SW 1271 (cell line): ENCODE measurements at regions not wholly inside any gene's neighbourhood (a gene's known extent, or its start where the extent isn't known, plus 50 kb on each side); places are given as distances from the start of the nearest gene placed in this dataset.

Experiments
- DNase-seq, 2 experiments: peaks; one replicate each; lab custom pipeline; 2025; lab: John Stamatoyannopoulos, UW

DNA sequence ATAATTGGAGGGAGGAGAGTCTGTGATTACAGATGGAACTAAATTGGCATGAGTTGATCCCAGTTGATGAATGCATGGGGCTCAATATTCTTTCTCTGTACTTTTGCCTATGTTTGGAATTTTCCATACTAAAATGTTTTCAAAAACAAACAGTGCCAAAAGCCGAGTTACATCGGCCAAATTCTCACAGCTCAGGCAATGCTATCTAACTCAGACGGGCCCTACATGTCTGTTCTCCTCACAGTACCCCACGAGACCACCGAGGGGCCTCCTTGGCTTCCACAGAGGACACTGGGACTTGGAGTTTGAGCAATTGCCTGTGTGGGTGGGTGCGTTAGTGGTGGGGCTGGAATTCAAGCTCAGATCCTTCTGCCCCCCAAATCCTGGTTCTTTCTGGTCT, 413.2 kb downstream of the CDH26 start:
- no peak for DNase-seq

DNA sequence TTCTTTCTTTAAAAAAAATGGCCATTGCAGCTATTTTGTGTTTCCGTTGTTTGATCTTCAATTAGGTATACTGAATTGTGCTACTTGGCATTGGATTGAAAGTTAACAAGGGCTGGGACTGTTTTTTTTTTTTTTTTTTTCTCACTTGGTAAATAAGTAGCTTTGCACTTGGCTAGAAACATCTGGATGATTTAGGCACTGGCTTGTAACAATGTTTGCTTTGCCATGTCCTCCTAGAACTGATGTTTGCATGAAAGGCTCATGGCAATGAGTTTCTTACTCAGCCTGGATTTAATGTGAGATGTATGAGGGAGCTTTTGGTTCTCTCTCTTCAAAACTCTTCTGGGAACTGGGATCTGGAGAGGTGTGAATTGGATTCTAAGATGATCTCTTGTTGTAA, 414.1 kb downstream of the CDH26 start:
- DNase-seq = no peak

DNA sequence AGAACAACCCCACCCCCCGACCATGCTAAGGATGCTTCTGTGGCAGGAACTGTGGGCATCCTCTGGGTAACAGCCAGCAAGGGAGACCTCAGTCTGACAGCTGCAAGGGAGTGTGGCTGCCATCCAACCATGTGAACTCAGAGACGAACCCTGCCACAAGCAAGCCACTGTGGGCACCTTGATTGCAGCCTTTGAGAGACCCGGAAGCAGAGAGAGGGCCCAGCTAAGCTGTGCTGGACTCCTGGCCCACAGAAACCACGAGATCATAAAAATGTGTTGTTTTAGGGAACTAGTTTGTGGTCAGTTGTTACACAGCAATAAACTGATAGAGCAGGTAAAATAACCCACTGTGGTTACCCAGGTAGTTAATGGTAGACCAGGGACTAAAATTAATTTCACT, 414.6 kb downstream of the CDH26 start:
- DNase-seq = no peak

DNA sequence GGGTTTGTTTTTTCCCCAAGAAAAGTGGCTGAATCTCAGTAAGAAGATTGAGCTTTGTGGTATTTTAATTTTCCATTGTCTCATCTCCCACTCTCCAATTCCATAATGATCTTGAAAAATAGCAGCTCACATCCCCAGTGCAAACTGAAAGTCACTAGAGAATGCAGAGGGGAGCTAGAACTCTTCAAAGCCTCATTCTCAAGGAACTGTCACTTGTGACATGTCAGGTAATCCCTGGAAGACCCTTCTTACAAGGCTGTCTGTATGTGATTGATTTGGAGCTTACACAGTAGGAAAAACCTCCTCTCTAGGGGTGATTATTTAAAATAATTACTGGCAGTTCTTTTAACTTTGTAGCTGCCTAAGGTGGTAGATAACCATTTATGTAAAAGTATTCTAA, 420.4 kb downstream of the CDH26 start:
- DNase-seq = no peak

DNA sequence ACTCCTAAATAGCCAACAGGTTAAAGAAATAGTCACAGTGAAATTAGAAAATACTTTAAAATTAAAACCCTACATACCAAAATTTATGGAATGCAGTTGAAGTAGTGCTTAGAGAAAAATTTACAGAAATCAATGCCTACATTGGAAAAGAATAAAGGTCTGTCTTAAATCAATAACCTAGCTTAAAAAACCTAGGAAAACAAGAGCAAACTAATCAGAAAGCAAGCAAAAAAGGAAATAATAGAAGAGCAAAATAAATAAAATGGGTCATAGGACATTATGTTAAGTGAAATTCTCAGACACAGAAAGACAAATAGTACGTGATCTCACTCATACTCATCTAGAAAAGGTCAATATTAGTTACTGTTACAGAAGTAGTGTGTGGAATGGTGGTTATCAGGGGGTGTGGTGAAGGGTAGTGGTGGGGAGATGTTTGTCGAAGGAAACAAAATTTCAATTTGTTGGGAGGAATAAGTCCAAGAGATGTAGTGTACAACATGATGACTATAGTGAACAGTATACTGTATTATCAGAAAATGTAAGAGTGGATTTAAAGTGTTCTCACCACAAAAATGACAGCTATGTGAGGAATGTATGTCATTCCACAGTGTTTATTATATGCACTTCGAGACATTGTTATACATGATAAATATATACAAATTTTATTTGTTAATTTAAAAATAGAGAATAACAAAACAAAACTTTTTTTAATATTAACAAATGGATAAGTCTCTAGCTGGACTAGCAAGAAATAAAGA, 423.6 kb downstream of the CDH26 start:
- DNase-seq = peak in 1 of 2 experiments; percentile 44

DNA sequence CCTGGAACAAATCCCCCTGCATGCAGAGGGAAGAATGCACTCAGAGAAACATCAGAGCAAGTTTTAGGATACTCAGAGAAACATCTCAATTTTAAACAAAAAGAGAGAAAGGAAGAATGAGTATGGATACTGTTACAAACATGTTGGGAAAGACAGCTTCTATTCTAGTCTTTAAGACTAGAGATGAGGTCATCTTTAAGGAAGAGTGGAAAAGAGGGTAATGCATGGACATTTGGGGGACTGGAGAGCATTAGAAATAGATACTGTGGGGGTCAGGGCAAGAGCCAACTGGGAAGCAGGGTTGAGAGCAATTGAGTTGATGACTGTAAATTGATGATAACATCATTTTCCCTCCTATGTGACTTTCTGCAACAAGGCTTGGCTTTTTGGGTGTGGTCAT, 431.2 kb downstream of the CDH26 start:
- no peak for DNase-seq

DNA sequence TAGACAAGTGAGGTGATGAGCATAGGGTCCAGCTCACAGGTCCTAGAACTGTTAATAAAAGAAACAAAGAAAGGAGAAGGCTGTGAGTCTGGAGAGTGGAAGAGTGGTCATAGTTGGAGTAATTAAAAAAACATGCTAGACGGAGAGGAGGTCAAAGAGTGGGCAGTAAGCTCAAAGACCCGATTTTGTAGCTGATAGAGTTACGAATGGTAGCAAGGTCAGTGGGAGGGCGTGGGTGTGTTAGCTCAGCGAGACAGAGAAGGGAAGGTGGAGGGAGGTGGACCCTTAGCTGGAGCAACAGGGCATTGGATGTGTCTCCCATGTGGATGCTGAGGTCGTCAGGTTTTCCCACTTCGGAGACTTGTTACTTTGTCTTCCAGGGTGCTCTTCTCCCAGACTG, 431.7 kb downstream of the CDH26 start:
- DNase-seq = no peak

DNA sequence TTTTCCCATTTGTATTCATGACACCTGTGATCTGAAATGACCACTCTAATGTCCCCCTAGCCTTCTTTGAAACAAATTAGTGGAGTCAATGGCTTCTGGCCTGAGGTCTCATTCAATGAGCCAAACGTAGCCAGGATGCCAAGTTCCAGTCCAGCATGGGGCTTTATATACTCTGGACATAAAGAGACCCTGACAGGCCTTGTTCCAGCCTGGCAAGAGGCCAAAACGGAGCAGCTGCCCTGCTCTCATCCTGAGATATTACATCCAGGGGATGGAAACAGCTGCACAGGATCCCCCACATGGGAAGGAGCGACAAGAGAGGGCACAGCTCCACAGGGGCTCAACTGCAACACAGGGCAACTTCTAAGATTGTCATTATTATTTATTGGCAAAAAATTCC, 437.8 kb downstream of the CDH26 start:
- no peak for DNase-seq

DNA sequence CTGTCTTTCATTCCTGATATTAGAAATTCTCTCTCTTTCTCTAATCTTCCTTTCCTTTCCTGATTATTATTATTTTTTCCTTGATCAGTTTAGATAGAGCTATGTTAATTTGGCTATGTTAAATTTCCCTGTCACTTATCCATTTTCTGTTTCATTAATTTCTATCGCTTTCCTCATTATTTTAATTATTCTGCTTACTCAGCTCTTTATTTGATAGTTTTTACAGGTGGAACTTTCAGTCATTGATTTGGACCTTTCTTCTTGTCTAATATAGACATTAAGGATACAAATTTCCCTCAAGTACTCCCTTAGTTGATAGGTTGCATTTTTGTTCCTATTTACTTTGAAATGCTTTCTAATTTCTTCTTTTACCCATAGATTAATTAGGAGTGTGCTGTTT, 442.3 kb downstream of the CDH26 start:
- no peak for DNase-seq

DNA sequence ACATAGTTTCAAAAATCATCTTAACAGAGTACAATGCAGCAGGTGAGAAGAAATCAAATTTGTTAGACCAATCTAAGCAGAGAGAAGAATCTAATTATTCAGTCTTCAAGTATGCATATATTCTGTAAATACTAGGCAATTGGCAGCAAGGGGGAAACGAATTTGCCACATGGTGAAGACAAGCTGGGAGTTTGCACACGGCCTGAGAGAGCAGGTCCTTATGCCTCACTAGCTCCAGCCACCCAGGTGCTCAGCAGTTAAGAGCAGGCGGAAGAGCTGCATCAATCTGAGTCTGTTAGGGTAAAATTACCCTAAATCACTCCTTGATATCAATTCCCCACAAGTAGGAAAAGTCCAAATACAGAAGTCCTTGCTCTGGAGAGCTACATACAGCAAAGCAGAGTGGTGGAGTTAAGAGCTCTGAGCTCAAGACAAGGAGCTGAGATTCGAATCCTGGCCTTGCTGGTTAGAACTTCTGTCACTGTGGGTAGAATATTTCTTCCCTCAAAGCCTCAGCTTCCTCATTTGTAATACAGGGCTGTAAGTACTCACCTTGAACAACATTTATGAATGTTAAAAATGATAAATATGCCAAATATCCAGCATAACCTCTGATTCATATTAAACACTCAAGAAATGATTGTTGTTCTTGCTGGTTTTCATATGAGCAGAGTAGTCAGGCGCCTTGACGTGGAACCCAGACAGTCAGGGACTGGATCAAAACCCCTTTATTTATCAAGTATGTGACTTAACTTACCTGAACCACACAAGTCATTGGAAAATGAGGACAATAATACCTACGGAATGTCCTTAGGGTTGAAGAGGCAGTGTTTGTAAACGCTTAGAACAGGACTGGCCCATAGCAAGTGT, 444.2 kb downstream of the CDH26 start:
- DNase-seq = no peak

DNA sequence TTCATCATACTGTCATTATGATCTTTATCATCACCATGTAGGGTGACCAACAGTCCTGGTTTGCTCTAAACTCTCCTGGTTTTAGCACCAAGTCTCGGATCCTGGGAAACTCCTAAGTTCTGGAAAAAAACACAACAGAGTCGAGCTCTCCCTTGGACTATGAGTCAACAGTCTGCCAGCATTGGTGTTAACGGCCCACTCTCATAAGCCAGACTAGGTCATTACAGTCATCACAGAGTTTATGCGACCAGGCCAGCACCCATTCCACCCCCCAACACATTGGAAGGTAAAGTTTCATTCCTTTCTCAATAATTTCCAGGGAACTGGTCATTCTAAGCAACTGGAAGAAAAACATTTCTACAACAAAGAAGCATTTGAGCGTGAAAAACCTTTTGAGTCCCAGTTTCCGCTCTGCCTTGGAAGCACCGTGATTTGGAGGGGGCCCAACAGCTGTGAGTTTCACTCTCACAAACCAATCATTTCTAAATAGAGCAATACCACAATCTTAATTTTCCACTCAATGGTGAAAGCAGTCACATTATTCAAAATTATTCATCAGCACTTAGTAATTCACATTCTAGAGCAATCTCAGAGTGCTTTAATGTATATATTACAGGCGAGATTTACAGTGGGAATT, 445.0 kb downstream of the CDH26 start:
- DNase-seq = no peak

DNA sequence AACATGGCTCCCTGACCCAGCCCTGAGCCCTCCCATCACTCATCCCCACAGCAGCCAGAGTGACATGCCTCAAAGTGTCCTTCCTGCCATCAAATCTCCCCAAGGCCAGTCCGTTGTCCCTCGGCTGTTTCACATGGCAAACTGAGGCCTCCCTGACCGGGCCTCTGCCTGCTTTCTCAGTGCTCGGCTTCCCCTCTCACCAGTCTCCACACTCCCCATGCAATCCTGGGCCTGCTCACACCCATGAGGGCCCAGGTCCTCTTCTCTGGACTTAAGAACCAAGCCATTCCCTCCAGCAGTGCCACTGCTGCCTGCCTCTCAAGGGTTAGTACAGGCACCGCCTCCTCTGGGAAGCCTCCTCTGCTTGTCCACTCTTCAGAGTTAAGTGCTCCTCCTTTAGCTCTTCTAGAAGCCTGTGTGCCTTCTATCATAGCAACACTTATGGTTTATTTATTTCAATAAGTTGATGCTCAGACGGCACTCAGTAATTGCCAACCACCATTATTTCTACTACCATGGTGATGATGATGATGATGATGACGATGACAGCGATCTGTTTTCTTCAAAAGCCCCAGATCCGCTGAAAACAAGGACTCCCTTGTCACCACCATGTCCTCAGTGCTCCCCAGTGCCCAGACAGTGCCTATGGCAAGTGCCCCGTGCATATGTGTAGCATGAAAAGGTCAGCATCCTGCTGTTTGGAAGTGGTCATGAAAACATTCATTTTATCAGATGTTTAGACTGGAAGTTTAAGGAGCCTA, 449.0 kb downstream of the CDH26 start:
- no peak for DNase-seq

DNA sequence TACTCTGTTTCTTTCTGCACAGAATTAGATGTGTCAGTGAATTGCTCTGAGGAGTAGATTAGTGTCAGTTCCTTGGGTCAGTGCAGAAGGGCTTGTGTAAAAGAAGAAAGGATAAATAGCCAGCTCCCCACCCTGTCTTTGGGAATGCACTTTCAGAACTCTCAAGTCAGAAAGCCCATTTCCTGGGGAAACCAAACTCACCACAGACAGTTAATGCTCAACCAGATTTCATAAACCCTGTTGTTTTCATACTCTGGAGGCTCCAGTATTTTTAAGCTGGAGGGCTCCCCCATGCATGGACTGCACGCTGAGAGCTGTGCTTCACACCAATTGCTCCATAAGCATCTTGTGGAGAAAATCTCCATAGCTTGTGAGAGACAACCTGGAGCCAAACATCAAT, 449.7 kb downstream of the CDH26 start:
- no peak for DNase-seq

DNA sequence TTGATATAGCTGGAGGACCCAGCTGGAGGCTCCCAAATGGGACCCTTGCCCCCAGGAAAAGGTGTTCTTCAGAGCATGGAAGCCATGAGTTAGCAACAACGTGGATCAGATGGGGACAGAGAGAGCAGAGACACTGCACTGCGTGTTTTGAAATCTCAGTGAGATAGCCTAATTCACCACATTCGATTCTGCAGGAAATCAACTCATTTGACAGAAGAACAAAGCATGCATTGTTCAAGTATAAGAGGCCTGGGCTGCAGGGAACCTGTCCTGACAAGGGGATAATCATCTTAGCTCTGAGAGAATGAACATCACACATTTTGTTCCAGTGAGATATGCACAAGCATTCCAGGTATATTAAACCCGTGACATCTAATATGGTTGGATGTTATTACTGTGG, 450.2 kb downstream of the CDH26 start:
- no peak for DNase-seq

DNA sequence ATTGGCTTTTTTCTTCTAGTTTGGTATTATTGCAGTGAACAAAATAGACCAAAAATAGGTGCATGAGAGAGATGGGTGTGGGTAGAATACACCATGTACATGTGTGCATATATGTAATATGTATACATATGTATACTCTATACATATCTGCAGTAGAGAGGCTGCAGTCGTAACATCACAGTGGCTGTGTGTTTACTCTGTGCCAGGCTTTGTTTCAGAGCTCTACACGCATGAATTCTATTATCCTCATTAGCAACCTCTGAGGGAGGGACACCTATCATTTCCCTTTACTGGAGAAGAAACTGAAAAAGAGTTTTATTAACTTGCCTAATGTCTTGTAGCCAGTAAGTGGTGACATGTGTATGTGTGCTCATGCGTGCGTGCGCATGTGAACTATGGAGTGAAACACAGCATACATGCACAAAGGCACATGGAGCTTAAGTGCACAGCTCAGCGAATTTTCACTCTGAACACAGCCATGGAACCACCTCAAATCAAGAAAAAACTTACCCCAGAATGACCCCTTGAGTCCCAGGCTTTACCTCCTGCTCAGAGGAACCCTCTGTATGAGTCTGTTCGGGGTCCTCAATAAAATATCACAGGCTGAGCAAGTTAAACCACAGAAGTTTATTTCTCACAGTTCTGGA, 452.5 kb downstream of the CDH26 start:
- no peak for DNase-seq

DNA sequence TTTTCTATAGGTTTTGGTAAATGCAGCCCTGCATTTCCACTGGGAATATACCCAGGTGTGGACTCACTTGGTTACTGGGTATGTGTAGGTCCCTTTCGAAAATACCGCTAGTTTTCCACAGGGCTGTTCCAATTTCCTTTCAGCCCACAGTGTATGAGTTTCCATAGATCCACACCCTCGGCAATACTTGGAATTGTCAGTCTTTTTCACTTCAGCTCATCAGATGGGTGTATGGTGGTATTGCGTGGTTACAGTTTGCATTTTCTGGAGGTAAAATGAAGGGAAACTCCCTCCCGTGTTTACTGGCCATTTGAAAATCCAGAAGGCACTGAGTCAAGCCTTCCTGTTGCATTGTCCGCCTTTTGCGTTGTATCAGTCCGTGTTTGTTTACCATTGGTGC, 453.6 kb downstream of the CDH26 start:
- DNase-seq = no peak

DNA sequence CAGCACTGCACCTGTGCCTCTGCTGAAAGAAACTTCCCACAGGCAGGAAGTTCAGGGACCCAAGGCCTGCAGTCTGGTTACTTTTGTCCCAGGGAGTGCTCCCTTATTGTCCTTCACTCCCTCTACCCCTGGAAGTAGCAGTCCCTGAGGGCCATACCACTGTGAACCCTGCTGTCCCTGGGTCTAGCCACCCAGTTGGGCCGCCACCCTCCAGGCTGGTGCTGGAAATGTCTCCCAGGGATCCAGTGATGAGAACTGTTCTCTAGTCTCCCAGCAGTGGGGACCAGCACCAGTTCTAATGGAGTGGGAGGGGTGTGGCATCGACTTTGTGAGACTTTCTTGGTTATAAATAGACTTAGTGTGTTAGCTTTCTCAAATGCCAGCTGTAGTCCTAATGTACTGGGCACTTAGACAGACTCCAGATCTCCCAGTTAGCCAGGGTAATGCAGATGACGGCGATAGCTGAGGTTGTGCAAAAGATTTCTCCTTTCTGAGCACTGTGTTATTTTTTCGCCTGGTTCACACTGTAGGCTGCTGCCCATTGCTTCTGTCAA, 462.5 kb downstream of the CDH26 start:
- DNase-seq = no peak

DNA sequence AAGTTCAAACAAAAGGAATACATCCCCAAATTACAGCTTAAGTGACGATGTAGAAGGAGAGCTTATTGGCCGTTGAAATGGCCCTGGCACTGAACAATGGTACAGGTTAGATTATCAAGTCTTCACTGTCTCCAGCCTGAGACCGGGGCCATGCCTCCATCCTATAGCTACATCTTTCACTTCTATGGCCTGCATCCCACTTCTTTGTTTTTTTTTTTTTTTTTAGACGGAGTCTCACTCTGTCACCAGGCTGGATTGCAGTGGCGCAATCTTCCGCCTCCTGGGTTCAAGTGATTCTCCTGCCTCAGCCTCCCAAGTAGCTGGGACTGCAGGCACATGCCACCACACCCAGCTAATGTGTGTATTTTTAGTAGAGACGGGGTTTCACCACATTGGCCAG, 464.6 kb downstream of the CDH26 start:
- no peak for DNase-seq

DNA sequence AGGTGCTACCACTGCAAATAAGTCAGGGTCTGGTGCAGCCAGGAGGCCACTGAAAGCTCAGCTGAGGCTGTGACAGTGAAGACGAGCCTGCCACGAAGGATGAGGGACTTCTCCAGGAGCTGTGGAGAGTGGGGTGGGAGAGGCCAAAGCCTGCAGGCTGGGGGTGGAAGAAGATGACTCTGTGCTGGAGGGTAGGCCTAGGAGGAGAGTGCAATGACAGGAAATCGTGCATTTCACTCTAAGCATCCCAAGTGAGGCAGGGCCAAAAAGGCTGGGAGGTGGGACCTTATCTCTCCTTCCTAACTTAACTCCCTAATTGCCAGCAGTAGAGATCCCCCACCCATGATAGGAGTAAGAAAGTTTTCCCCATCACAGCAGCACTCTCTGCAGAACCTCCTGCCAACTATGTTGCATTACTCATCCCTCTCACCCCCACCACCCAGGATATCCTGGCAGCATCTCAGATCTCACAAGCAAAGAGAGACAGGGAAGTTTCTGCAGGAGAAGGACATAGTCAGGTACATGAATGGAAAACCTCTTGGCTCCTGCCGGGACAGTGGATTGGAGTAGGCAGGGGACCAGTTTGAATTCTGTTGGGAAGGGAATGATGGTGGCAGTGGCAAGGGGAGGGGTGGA, 466.2 kb downstream of the CDH26 start:
- DNase-seq = no peak

DNA sequence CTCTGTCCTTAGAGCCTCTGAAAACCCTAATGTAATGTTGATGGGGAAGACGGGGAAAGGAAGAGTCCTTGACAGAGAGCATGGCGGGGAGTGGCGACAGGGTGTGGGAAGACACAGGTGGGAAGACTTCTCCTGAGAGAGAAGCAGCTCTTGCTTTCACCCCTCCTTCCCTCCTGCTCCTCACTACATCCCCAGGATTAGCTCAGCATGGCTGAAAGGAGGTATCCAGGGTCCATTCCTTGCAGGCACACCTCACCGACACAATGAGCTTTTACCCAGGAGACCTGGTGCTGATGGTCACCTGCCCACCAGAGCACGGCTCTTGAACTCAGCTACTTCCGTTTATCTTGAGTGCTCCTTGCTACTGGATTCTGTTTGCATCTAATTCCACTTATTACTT, 469.3 kb downstream of the CDH26 start:
- DNase-seq = no peak

DNA sequence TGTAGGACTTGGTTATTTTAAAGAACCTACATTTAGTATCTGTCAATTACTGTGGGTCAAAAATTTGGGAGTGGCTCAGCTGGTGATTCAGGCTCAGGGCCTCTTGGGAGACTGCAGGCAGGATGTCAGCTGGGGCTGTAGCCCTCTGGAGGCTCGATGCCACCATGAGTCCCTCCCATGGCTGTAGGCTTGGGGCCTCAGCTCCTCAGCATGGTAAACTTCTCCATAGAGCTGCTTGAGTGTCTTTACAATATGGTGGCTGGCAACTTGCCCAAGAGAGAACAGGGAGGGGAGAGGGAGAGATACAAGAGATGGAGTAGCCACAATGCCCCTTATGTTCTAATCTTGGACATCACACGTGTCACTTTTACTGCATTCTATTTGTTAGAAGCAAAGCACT, 470.4 kb downstream of the CDH26 start:
- DNase-seq = no peak
